ENCODE measurements at regions not wholly inside any gene's neighbourhood (a gene's known extent, or its start where the extent isn't known, plus 50 kb on each side); places are given as distances from the start of the nearest gene placed in this dataset.

- no peak for TF ChIP-seq CTCF (conservative IDR thresholded peaks at IDR 0.05; ENCODE audit: low read depth, low read length)
- no peak for TF ChIP-seq RAD21 (IDR thresholded peaks at IDR 0.05; ENCODE audit: low read length)
- TF ChIP-seq USF2 (IDR thresholded peaks at IDR 0.05; ENCODE audit: low read depth, low read length), result no peak
- TF ChIP-seq SMC3 (IDR thresholded peaks at IDR 0.05; ENCODE audit: low read depth, low read length), result no peak
- no peak for TF ChIP-seq CHD1 (IDR thresholded peaks at IDR 0.05; ENCODE audit: low read depth, low read length)
- no peak for TF ChIP-seq POLR2A (IDR thresholded peaks at IDR 0.05; ENCODE audit: low read depth, low read length)
- no peak for TF ChIP-seq FOS (IDR thresholded peaks at IDR 0.05; ENCODE audit: low read depth, low read length)
These were observed 120.7 kb upstream of the ERCC6L2 start for GRCh38 chr9:95754533-95755420.
